GM23248 (cell line): ENCODE measurements at regions not wholly inside any gene's neighbourhood (a gene's known extent, or its start where the extent isn't known, plus 50 kb on each side); places are given as distances from the start of the nearest gene placed in this dataset.

Source experiments
- DNase-seq: peaks from one replicate; pipeline ENCODE4 v3.0.0-alpha.2; 2015
- H2AFZ ChIP-seq: fragments of 200-600 bp; sonication (generic); 2 replicates; pipeline ENCODE4 v1.6.1; 2016; ENCODE audit warnings: antibody characterized with exemption
- H3F3A ChIP-seq: fragments of 200-600 bp; sonication (generic); 2 replicates; pipeline ENCODE4 v1.6.1; 2016; ENCODE audit warnings: mild to moderate bottlenecking, antibody characterized with exemption, mixed run types; ENCODE audit not compliant: insufficient read depth
- H3K27ac ChIP-seq: fragments of 200-600 bp; sonication (generic); 2 replicates; pipeline ENCODE4 v1.5.1; 2016; ENCODE audit warnings: mild to moderate bottlenecking
- H3K27me3 ChIP-seq: fragments of 200-600 bp; sonication (generic); replicated peaks from 2 replicates; pipeline ENCODE4 v1.6.1; 2016; ENCODE audit warnings: mild to moderate bottlenecking; ENCODE audit not compliant: insufficient read depth
- H3K36me3 ChIP-seq: fragments of 200-600 bp; sonication (generic); 2 replicates; pipeline ENCODE4 v1.6.1; 2016; ENCODE audit warnings: low read depth, mild to moderate bottlenecking
- H3K4me1 ChIP-seq: fragments of 200-600 bp; sonication (generic); 2 replicates; pipeline ENCODE4 v1.6.1; 2016; ENCODE audit warnings: mild to moderate bottlenecking; ENCODE audit not compliant: insufficient read depth
- H3K4me2 ChIP-seq: fragments of 200-600 bp; sonication (generic); one replicate; pipeline ENCODE4 v1.6.1; 2016; ENCODE audit warnings: mild to moderate bottlenecking; ENCODE audit not compliant: unreplicated experiment
- H3K4me3 ChIP-seq: fragments of 200-600 bp; sonication (generic); 2 replicates; pipeline ENCODE4 v1.5.1; 2016; ENCODE audit warnings: mild to moderate bottlenecking
- H3K79me2 ChIP-seq: fragments of 200-600 bp; sonication (generic); 2 replicates; pipeline ENCODE4 v1.6.1; 2016; ENCODE audit warnings: mild to moderate bottlenecking; ENCODE audit not compliant: insufficient read depth
- H3K9ac ChIP-seq: fragments of 200-600 bp; sonication (generic); 2 replicates; pipeline ENCODE4 v1.6.1; 2016; ENCODE audit warnings: mild to moderate bottlenecking
- H3K9me2 ChIP-seq: fragments of 200-600 bp; sonication (generic); 2 replicates; pipeline ENCODE4 v1.6.1; 2016; ENCODE audit warnings: mixed run types, mild to moderate bottlenecking, moderate library complexity; ENCODE audit not compliant: insufficient read depth
- H3K9me3 ChIP-seq: fragments of 200-600 bp; sonication (generic); one replicate; pipeline ENCODE4 v1.6.1; 2017; ENCODE audit warnings: low read depth
- H4K20me1 ChIP-seq: fragments of 200-600 bp; sonication (generic); 2 replicates; pipeline ENCODE4 v1.6.0; 2016; ENCODE audit not compliant: insufficient read depth
- EZH2 ChIP-seq: fragments of 200-600 bp; sonication (generic); IDR thresholded peaks from 2 replicates; pipeline ENCODE4 v1.6.1; 2018; ENCODE audit warnings: antibody characterized with exemption, mild to moderate bottlenecking; ENCODE audit not compliant: insufficient read depth, poor library complexity, severe bottlenecking
- EZH2phosphoT487 ChIP-seq: fragments of 200-600 bp; sonication (generic); IDR thresholded peaks from 2 replicates; pipeline ENCODE4 v1.6.1; 2018; ENCODE audit warnings: antibody characterized with exemption, moderate library complexity, mild to moderate bottlenecking, low read depth; ENCODE audit not compliant: insufficient read depth
- WGBS, 2 experiments: methylation state at CpG; one replicate each; pipeline ENCODE4 v1.1.6; 2015 to 2017; ENCODE audit warnings: low lambda C conversion rate in 2 of 2, low coverage in 1 of 2; ENCODE audit errors: missing lambda C conversion rate in 2 of 2; 5-methylcytosine and 5-hydroxymethylcytosine counted together
- in situ Hi-C: fragments of 300-500 bp; cut with MboI; formaldehyde crosslinking; loops from 2 replicates; pipeline ENCODE4 v1.15.0; 2020

DNA sequence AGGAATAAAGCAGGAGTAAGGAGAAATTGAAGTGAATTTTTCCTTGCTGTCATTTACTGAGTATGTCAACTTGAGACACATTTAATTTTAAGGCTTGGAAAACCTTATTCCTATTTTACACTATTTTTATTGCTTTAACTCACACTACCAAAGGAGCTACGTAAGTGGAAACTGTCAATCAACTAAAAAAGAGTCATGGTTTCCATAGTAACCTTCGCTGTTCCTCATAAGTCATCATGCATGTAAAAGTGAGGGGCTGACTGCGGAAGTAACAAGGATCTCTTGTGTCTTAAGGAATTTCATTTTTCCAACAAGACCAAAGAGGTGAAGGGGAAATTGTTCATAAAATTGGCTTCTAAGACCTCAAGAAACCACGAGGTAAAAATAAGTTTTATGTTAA, 516.2 kb upstream of the CA10 start:
- H3K9me3 ChIP-seq = no peaks in the 10 kb centered on the region
- no peak overlapping the region for H3K9ac ChIP-seq
- H3F3A ChIP-seq = no peaks in the 10 kb centered on the region
- no peak for DNase-seq
- no peak overlapping the region for H3K4me2 ChIP-seq
- H3K36me3 ChIP-seq = no peaks in the 10 kb centered on the region
- no peak for TF ChIP-seq EZH2
- no peaks in the 10 kb centered on the region for H3K27me3 ChIP-seq
- no peak overlapping the region for H3K4me3 ChIP-seq
- in situ Hi-C loops = no loop called here
- no peaks in the 10 kb centered on the region for H3K4me1 ChIP-seq
- H3K9me2 ChIP-seq = no peaks in the 10 kb centered on the region
- H3K27ac ChIP-seq = no peak overlapping the region
- no peak overlapping the region for H2AFZ ChIP-seq
- H4K20me1 ChIP-seq = no peaks in the 10 kb centered on the region
- WGBS, 2 experiments = 10 to 12% methylated on average over 4 of the region's 4 CpGs
- no peaks in the 10 kb centered on the region for H3K79me2 ChIP-seq

DNA sequence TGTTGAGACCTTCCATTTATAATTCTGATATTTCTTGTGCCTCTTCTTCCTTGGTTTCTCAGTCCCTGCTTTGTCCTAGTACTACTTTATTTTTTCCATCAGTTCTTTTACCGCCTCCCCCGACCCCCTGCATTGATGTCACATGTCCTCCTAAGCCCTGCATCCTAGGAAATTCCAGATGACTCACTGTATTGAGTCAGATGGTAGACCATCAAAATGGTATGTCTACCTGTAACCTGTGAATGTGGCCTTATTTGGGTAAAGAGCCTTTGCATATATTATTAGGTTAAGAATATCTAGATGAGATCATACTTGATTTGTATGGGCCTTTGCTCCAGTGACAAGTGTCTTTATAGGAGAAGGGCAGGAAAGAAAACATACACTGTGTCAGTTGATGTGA, 515.3 kb upstream of the CA10 start:
- 18 to 23% methylated on average over 2 of the region's 2 CpGs for WGBS, 2 experiments
- DNase-seq = no peak
- Histone ChIP-seq H3K79me2 (no peaks in the 10 kb centered on the region), H3K4me2 (no peak overlapping the region), H4K20me1 (no peaks in the 10 kb centered on the region), H3K27ac (no peak overlapping the region), H3K9me3 (no peaks in the 10 kb centered on the region), H3K9ac (no peak overlapping the region), H3F3A (no peaks in the 10 kb centered on the region), H3K4me3 (no peak overlapping the region), H2AFZ (no peak overlapping the region), H3K9me2 (no peaks in the 10 kb centered on the region), H3K27me3 (no peaks in the 10 kb centered on the region), H3K4me1 (no peaks in the 10 kb centered on the region), H3K36me3 (no peaks in the 10 kb centered on the region)
- in situ Hi-C loops = no loop called here
- TF ChIP-seq EZH2phosphoT487 (no peak), EZH2 (no peak)

GRCh38 chr17:52666264-52666663, 507.8 kb upstream of the CA10 start:
- Histone ChIP-seq H3K36me3 (no peaks in the 10 kb centered on the region), H3K4me3 (no peak overlapping the region), H3K79me2 (no peaks in the 10 kb centered on the region), H3K9me3 (no peaks in the 10 kb centered on the region), H3F3A (no peaks in the 10 kb centered on the region), H3K9me2 (no peaks in the 10 kb centered on the region), H4K20me1 (no peaks in the 10 kb centered on the region), H3K27me3 (no peaks in the 10 kb centered on the region), H3K4me2 (no peak overlapping the region), H3K27ac (no peak overlapping the region), H2AFZ (no peak overlapping the region), H3K4me1 (no peaks in the 10 kb centered on the region), H3K9ac (no peak overlapping the region)
- WGBS, 2 experiments = 6 to 24% methylated on average over 1 of the region's 1 CpG
- no peak for DNase-seq
- TF ChIP-seq EZH2phosphoT487 (no peak), EZH2 (no peak)
- in situ Hi-C loops = no loop called here

DNA sequence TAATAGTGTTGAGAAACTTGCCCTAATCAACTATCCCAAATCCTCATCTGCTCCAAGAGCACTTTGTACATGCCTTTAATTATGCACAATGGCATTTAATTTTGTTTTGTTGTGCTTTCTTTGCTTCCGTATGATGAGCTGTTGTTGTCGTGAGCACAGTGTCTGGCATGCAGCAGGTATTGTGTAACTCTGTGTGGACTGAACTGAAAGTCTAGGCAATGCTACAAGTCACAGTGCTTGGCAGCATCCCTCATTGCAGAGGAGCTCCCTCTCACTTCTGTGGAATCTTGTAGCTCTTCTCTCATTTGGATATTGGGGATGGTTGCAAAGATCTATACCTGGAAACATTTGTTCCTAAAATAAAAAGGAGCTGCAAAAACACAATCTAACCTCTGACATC, 502.2 kb upstream of the CA10 start:
- Histone ChIP-seq H3K27ac (no peak overlapping the region), H3K4me1 (no peaks in the 10 kb centered on the region), H3K4me2 (no peak overlapping the region), H3K79me2 (no peaks in the 10 kb centered on the region), H2AFZ (no peak overlapping the region), H3K4me3 (no peak overlapping the region), H3K9ac (no peak overlapping the region), H4K20me1 (no peaks in the 10 kb centered on the region), H3K9me3 (no peaks in the 10 kb centered on the region), H3K27me3 (no peaks in the 10 kb centered on the region), H3K9me2 (no peaks in the 10 kb centered on the region), H3F3A (no peaks in the 10 kb centered on the region), H3K36me3 (no peaks in the 10 kb centered on the region)
- TF ChIP-seq EZH2 (no peak), EZH2phosphoT487 (no peak)
- DNase-seq = no peak
- in situ Hi-C loops = no loop called here
- whole genome bisulfite sequencing, 2 experiments = 21 to 44% methylated on average over 2 of the region's 2 CpGs

- no peaks in the 10 kb centered on the region for H3F3A ChIP-seq
- in situ Hi-C loops = no loop called here
- 14 to 23% methylated on average over 1 of the region's 1 CpG for WGBS, 2 experiments
- no peaks in the 10 kb centered on the region for H3K9me3 ChIP-seq
- H3K4me2 ChIP-seq = no peak overlapping the region
- no peaks in the 10 kb centered on the region for H3K9me2 ChIP-seq
- no peaks in the 10 kb centered on the region for H3K36me3 ChIP-seq
- no peak overlapping the region for H2AFZ ChIP-seq
- H3K4me1 ChIP-seq = no peaks in the 10 kb centered on the region
- H3K27ac ChIP-seq = no peak overlapping the region
- DNase-seq = no peak
- H4K20me1 ChIP-seq = no peaks in the 10 kb centered on the region
- H3K4me3 ChIP-seq = no peak overlapping the region
- TF ChIP-seq EZH2phosphoT487 (no peak), EZH2 (no peak)
- H3K79me2 ChIP-seq = no peaks in the 10 kb centered on the region
- H3K9ac ChIP-seq = no peak overlapping the region
- H3K27me3 ChIP-seq = no peaks in the 10 kb centered on the region
These were observed 494.5 kb upstream of the CA10 start for GRCh38 chr17:52653014-52653413.
